Central memory CD8-positive, alpha-beta T cell (primary cell): ENCODE measurements at regions not wholly inside any gene's neighbourhood (a gene's known extent, or its start where the extent isn't known, plus 50 kb on each side); places are given as distances from the start of the nearest gene placed in this dataset.
"Not testable (repeated sequence)": the region's sequence is repeated elsewhere in the genome, so short reads cannot be mapped to it uniquely, and the experiment has no call there.

ENCODE experiments used
- ATAC-seq: fragments of 150-1000 bp; cut with Tn5 transposase; replicated peaks from 2 replicates; pipeline ENCODE4 v1.10.0; 2022; ENCODE audit warnings: mild to moderate bottlenecking, moderate FRiP score, moderate number of reproducible peaks; ENCODE audit not compliant: poor library complexity, severe bottlenecking; ENCODE audit errors: extremely low read depth
- DNase-seq, 2 donors: peaks; one replicate each; pipeline ENCODE4 v3.0.0; 2021; ENCODE audit warnings: low spot score in 2 of 2
- H3K27ac Mint-ChIP-seq: one replicate; pipeline ENCODE4 v1.8.0; 2022; ENCODE audit warnings: low read depth, mild to moderate bottlenecking, moderate library complexity, mixed read lengths
- H3K27me3 Mint-ChIP-seq: one replicate; pipeline ENCODE4 v1.8.0; 2022; ENCODE audit warnings: mixed read lengths
- H3K36me3 Mint-ChIP-seq: one replicate; pipeline ENCODE4 v1.8.0; 2022; ENCODE audit warnings: mild to moderate bottlenecking, moderate library complexity, mixed read lengths; ENCODE audit not compliant: insufficient read depth
- H3K4me1 Mint-ChIP-seq: one replicate; pipeline ENCODE4 v1.8.0; 2022; ENCODE audit warnings: mixed read lengths
- H3K4me3 Mint-ChIP-seq: one replicate; pipeline ENCODE4 v1.8.0; 2022; ENCODE audit warnings: mild to moderate bottlenecking, moderate library complexity, mixed read lengths
- H3K9me3 Mint-ChIP-seq: one replicate; pipeline ENCODE4 v1.8.0; 2022; ENCODE audit warnings: mixed read lengths

DNA sequence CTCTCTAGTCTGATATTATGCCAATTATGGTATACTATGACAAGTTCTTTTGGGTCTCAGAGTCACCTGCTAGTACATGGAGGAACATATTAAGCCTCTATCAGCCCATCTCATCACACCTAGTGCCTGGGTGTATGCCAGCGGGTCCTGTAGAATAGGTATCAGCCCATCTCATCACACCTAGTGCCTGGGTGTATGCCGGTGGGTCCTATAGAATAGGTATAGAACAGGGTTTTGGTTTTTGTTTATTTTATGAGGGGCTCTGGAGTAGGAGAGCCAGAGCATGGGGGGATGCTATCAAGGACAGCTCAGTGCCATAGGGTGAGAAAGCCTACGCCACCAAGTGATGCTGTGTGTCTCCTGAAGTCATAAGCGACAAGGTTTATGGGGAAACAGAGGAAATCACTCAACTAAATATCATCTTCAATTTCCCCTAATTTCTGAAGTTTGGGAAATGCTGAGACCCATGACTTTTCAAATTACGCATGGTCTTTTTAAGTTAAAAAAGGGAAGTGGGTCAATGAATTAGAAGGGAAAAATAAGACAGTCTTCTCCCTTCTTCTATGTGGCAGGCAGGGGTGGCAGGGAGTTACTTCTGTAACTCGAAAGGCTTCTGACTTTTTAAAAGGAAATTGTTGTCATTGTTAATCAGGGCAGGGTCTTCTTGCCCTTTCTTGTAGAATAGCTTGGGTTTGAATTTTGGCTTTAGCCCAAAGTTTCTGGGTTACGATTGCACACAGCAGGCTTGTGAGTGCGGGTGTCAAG is 781.0 kb upstream of the TPTE start:
- H3K4me3 Mint-ChIP-seq, H3K27me3 Mint-ChIP-seq, DNase-seq, H3K27ac Mint-ChIP-seq, H3K4me1 Mint-ChIP-seq, H3K36me3 Mint-ChIP-seq, ATAC-seq: not testable (repeated sequence)
- H3K9me3 Mint-ChIP-seq: peaks cover 11% of the 10 kb centered on the region

- DNase-seq, H3K27me3 Mint-ChIP-seq, H3K4me1 Mint-ChIP-seq, H3K36me3 Mint-ChIP-seq, H3K27ac Mint-ChIP-seq, ATAC-seq, H3K4me3 Mint-ChIP-seq: not testable (repeated sequence)
- peaks cover 11% of the 10 kb centered on the region for H3K9me3 Mint-ChIP-seq
Observed at GRCh38 chr21:9740991-9741742, 780.2 kb upstream of the TPTE start.

DNA sequence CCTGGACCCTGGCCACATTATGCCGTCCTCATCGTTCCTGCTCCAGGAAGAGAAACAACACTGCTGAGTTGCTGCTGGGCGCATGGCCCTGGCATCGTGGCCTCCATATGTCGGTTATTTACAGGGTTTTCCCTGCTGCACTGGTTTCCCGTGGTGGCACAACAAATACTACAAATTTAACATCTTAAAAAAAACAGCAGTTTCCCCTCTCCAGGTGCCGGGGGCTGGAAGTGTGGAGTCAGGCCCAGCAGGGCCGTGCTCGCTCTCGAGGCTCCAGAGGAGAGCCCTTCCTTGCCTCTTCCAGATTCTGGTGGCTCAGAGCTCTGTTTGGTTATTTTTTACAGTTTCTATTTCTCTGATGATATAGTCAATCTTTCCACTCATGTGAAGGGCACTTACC is 777.8 kb upstream of the TPTE start:
- H3K4me1 Mint-ChIP-seq, H3K27me3 Mint-ChIP-seq, H3K27ac Mint-ChIP-seq: not testable (repeated sequence)

GRCh38 chr21:9744166-9744565 is 777.2 kb upstream of the TPTE start:
- not testable (repeated sequence) for H3K9me3 Mint-ChIP-seq, ATAC-seq, H3K27me3 Mint-ChIP-seq, H3K4me1 Mint-ChIP-seq, H3K27ac Mint-ChIP-seq, DNase-seq, H3K4me3 Mint-ChIP-seq, H3K36me3 Mint-ChIP-seq

More for the DNA sequence above, 777.8 kb upstream of the TPTE start:
- not testable (repeated sequence) for ATAC-seq, H3K36me3 Mint-ChIP-seq, H3K4me3 Mint-ChIP-seq, DNase-seq
- peaks cover 11% of the 10 kb centered on the region for H3K9me3 Mint-ChIP-seq

DNA sequence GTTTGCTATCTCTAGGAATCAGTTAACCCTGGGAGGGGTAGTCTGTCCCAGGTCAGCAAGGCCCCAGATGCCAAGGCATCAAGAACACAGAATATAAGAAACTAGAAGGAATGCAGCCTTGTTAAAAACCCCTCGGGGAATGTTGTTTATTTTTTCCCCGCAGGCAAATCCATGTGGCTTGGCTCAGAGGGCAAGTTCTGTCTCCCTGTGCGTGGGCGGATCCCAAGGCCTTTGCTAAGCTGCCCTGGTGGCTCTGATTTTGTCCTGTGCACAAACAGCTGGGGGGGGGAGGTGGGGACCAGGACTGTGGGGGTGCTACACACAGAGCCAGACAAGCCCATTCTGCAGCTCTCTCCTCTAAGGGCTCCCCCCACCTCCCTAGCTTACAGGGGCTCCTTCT is 776.8 kb upstream of the TPTE start:
- not testable (repeated sequence) for H3K9me3 Mint-ChIP-seq, ATAC-seq, H3K27me3 Mint-ChIP-seq

GRCh38 chr21:9745457-9746108 is 775.8 kb upstream of the TPTE start:
- H3K9me3 Mint-ChIP-seq, H3K27ac Mint-ChIP-seq, H3K36me3 Mint-ChIP-seq, H3K4me3 Mint-ChIP-seq, H3K4me1 Mint-ChIP-seq, DNase-seq, ATAC-seq, H3K27me3 Mint-ChIP-seq: not testable (repeated sequence)

More for the DNA sequence above, 776.8 kb upstream of the TPTE start:
- DNase-seq, H3K36me3 Mint-ChIP-seq, H3K4me1 Mint-ChIP-seq, H3K27ac Mint-ChIP-seq, H3K4me3 Mint-ChIP-seq: not testable (repeated sequence)

- H3K27ac Mint-ChIP-seq, H3K27me3 Mint-ChIP-seq, H3K9me3 Mint-ChIP-seq, H3K36me3 Mint-ChIP-seq, H3K4me3 Mint-ChIP-seq, DNase-seq, H3K4me1 Mint-ChIP-seq, ATAC-seq: not testable (repeated sequence)
Observed at GRCh38 chr21:9746311-9746710, 775.1 kb upstream of the TPTE start.

DNA sequence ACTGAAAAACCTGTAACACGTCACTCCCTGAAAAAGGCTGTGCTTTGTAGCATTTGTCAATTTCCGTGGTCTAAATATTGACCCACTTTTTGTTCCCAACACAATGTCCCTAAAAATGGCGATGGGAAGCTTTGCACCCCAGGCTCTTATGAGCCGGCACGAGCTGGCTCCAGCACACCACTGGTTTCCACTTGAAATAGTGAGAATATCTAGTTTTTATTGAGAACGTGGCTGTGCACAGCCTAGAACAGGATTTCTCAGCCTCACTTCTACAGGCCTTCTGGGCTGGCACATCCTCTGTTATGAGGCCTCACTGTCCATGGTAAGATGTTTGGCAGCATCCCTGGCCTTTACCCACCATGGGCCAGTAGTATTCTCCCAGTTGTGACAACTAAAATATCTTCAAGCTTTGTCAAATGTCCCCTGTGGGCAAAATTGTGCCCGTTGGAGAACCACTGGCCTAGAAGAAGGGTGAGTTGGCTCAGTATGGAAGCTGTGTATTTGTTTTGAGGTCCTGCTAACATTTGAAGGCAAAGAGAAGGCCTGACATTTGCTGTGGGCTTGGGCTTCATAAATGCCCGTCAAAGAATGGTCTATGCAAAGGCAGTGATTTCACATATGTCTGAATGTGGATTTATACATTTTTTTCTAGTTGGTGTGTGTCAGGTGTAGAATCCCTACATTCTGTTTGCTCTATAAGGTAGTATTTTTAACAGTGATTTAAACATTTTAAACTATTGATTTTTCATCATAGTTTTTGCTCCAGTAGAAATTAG is 774.4 kb upstream of the TPTE start:
- H3K4me3 Mint-ChIP-seq, ATAC-seq, H3K27me3 Mint-ChIP-seq, H3K4me1 Mint-ChIP-seq, H3K9me3 Mint-ChIP-seq, H3K36me3 Mint-ChIP-seq, DNase-seq, H3K27ac Mint-ChIP-seq: not testable (repeated sequence)

GRCh38 chr21:9747870-9748269 is 773.5 kb upstream of the TPTE start:
- H3K27me3 Mint-ChIP-seq, ATAC-seq, H3K4me1 Mint-ChIP-seq, H3K4me3 Mint-ChIP-seq, H3K27ac Mint-ChIP-seq, H3K9me3 Mint-ChIP-seq, DNase-seq, H3K36me3 Mint-ChIP-seq: not testable (repeated sequence)

DNA sequence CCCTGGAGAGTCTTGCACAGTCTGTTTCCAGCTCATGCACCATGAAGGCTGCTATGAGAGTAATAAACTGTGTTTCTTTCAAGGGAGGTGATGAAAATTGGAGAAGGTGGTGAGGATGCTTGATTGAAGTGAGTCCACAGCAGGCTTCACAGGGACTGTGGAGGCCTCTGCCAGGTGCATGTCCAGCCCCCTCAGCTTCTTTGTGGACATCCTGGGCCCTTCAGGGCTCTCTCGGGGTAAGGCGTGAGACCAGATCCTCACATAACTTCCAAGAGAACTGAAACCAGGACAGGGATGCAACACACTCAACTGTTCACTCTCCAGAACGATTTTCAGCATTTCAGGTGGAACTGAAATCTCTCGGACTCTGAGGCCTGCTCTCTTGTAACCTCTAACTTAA is 772.9 kb upstream of the TPTE start:
- H3K4me3 Mint-ChIP-seq, H3K36me3 Mint-ChIP-seq, ATAC-seq, H3K4me1 Mint-ChIP-seq, H3K27ac Mint-ChIP-seq, DNase-seq, H3K9me3 Mint-ChIP-seq, H3K27me3 Mint-ChIP-seq: not testable (repeated sequence)

- not testable (repeated sequence) for H3K36me3 Mint-ChIP-seq, H3K4me3 Mint-ChIP-seq, DNase-seq, H3K27me3 Mint-ChIP-seq, ATAC-seq, H3K27ac Mint-ChIP-seq, H3K4me1 Mint-ChIP-seq, H3K9me3 Mint-ChIP-seq
Observed at GRCh38 chr21:9749741-9750230, 771.6 kb upstream of the TPTE start.

DNA sequence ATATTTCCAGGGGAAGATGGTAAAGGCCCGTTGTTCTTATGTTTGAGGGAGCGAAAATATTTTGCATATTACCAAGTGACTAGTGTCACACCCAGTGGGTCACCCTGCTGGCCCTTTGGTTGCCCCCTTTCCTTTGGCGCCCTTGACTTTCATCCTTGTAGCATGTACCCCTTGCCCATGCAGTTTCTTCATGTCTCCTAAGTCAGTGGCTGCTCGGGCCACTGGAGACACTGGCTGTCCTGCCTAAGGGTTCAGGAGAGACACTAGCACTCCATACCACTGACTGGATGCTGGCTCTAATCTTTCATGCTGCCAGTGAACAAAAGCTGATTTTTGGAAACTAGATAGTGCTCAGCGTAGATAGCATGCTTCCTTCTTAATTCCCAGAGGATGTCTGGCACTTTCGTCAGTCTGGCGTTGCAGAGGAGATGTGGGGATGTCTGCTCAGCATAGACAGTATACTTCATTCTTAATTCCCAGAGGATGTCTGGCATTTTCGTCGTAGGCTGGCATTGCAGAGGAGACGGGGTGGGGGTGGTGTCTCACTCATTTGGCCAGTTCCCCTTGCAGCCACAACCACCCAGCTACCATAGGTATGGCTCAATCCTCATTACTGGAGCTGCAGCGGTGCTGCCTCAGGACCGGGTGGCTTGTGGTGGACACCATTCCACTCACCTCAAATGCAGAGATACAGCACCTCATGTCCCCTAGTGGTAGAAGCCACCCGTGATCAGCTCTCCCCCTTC is 770.9 kb upstream of the TPTE start:
- Mint-ChIP-seq H3K27me3 (no peaks in the 10 kb centered on the region), H3K36me3 (no peaks in the 10 kb centered on the region), H3K27ac (no peak overlapping the region), H3K4me1 (no peaks in the 10 kb centered on the region), H3K4me3 (no peak overlapping the region), H3K9me3 (no peaks in the 10 kb centered on the region)
- no peak for ATAC-seq
- DNase-seq: no peak
